ENCODE measurements at regions not wholly inside any gene's neighbourhood (a gene's known extent, or its start where the extent isn't known, plus 50 kb on each side); places are given as distances from the start of the nearest gene placed in this dataset.

DNA sequence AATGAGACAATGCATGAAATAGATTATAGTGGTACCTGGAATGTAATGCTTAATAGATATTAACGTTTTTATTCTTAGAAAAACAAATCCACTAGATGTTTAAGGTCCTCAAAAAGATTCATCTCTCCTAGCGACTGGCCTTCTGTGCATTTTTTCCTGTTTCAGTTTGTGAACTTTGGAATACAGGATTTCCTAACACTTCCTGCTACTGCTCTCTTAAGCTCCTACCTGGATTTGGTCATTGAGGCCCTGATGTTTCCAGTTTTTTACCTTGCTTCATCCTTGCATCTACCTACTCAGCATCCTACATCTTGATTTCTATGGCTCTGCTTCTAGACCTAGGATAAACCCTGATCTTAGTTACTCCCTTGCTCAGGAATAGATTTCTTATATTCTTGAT is 188.4 kb downstream of the ABCC12 start:
- DNase-seq = no peak

DNA sequence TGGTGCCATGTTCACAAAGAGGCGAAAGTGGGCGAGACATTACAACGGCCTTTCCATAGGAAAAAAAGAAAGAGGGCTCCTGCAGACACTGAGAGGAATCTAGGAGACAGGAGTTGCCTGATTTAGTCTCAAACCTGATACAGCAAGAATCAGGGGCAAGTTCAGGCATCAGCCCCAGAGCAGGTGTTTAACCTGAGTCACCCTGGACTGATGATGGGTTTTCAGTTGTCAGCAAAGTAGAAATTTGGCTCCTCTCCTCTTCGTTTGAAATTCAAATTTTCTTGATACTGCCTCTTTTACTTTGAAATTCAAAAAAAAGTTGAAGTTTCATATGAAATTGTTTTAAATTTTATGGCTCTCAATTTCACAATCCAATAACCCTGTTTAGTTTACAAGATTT is 189.5 kb downstream of the ABCC12 start:
- no peak for DNase-seq

DNA sequence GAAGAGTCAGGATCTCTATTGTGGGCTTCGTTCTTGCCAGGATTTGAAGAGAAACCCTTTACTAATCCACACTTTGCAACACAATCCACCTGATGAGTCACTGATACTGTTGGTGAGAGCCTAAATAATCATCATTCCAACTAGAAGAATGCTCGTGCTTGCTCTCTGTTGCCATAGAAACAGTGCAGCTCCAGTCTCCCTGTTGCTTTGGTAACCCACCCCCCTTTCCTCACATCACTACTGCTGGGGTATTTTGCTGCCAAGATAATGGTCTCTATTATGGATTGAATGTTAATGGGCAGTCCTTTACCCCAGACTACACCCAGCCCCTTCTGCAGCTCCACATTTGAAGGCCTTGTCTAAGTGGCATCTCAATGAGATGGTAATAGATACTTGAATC is 190.4 kb downstream of the ABCC12 start:
- DNase-seq = no peak

DNA sequence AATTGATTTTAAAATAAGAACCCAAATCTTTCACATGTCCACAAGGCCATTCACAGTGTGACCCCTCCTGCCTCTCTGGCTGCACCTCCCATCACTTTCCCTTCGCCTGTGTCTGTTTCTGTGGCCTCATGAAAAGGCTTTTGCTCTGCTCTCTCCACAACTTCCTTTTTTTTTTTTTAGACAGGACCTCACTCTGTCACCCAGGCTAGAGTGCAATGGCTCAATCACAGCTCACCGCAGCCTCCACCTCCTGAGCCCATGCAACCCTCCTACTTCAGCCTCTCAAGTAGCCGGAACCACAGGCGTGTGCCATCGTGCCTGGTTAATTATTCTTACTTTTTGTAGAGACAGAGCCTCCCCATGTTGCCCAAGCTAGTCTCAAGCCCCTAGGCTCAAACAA is 197.1 kb downstream of the ABCC12 start:
- DNase-seq = no peak

GRCh38 chr16:47956916-47957315 is 198.9 kb downstream of the ABCC12 start:
- no peak for DNase-seq

DNA sequence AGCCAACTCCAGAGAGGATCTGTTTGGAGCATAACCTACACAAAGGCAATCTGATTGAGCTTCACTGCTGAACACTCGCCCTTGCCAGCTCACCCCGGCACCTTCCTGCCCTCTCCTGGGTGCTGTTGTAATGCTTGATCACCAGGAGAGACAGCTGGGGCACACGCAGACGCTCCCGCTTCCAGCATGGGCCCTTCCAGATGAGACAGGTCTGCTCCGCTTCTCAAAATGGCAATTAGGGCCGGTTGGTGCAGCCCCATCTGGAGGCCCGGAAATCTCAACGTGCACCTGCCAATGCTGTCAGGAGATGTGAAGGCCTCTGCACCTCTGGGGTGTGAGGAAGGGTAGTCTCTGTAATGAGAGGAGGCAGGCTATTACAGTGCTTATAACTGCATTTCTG is 206.1 kb downstream of the ABCC12 start:
- no peak for DNase-seq

DNA sequence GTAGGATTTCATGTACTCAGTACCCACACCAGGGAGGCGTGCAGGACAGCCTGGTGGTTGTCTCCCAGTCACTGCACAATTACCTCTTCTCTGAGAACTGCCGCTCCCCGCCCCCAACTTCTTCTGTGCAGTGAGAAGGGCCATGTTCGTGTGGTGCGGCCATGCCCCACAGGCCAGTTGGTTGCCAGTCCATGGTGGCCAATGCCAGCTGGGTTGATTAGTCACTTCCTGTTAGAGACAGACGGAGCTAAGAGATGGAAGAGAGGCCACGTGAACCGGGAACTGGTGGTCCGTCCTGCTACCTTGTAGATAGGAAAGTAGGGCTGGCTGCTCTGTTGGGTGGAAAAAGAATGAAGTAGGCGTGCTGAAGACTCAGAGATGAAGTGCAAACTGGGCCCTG is 206.5 kb downstream of the ABCC12 start:
- DNase-seq = no peak

- DNase-seq = no peak
Observed at GRCh38 chr16:47947723-47948122, 208.1 kb downstream of the ABCC12 start.

GRCh38 chr16:47946092-47946491 is 209.7 kb downstream of the ABCC12 start:
- DNase-seq = no peak

- no peak for DNase-seq
Observed at GRCh38 chr16:47944589-47944988, 211.2 kb downstream of the ABCC12 start.

GRCh38 chr16:47943235-47943634 is 212.6 kb downstream of the ABCC12 start:
- no peak for DNase-seq

DNA sequence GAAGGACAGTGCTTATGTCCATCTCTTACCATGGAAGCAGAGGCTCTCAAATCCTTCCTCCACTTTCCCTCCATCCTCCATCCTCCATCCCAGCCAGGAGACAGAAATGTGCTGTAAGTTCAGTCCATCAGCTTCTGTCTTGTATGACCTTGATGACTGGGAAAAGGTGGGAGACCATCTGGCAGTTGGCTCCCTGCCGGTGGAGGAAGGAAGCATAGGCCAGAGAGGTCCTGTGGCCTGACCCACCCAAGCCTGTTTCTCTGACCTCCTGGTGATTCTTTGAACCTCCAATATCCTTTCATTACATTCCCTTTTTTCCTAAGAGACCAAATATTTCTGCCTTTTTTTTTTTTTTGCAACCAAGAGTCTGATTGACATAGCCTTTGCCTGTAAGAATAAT is 215.3 kb downstream of the ABCC12 start:
- DNase-seq = no peak

- DNase-seq = no peak
Observed at GRCh38 chr16:47939680-47940079, 216.1 kb downstream of the ABCC12 start.

- no peak for DNase-seq
Observed at GRCh38 chr16:47938272-47938671, 217.5 kb downstream of the ABCC12 start.

DNA sequence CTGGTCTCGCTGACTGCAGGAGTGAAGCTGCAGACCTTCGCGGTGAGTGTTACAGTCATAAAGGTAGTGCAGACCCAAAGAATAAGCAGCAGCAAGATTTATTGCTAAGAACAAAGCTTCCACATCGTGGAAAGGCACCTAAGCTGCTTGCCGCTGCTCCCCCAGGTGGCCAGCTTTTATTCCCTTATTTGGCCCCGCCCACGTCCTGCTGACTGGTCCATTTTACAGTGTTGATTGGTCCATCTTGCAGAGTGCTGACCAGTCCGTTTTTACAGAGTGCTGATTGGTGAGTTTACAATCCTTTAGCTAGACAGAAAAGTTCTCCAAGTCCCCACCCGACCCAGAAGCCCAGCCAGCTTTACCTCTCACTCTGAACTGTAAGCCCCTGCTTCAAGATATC is 227.8 kb downstream of the ABCC12 start:
- DNase-seq = no peak

- no peak for DNase-seq
Observed at GRCh38 chr16:47927330-47927729, 228.5 kb downstream of the ABCC12 start.

DNA sequence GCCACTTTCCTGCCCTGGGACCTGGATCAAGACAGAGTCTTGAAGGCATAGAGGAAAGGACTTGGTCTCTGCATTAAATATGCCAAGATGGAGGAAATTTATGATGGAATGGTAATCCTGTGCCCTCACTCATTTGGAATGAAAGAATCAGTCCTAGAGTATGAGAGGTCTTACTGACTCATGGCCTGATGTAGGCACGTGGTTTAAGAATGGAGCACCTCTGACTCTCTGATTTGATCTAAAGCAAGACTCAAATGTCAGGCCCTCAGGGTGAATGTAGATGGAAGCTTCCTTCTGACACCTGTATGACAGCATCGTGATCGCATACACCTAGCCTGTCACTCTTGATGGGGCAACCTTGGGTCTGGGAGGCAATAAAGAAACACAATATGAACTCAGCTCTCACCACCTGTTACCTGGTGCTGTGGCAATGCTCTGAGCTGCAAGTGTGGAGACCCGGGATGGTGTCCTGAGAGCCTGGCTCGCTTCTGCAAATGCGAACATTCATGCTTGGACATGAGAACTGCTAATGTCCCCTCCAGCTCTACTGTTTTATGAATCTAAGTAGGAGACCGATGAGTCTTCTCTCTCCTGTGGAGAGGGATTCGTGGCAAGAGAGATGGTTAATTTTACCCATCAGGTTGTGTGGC is 229.9 kb downstream of the ABCC12 start:
- no peak for DNase-seq

DNA sequence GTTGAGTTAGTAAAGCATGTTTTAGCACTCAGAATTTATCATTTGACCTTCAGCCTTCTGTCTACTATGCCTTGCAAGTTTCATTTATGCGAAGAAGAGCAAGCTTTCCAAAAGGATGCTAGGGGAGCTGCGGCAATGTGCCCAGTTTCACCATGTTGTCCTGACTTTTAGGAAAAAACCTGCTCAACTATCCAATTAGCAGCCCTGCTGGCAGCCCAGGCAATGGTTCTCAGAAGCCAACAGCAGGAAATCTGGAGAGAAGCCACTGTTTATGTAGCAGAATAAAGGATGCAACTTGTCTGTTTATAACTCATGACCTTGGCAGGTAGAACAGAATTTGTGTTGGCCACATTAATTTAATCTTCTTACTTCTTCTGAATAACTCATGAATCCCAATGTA is 230.8 kb downstream of the ABCC12 start:
- no peak for DNase-seq

DNA sequence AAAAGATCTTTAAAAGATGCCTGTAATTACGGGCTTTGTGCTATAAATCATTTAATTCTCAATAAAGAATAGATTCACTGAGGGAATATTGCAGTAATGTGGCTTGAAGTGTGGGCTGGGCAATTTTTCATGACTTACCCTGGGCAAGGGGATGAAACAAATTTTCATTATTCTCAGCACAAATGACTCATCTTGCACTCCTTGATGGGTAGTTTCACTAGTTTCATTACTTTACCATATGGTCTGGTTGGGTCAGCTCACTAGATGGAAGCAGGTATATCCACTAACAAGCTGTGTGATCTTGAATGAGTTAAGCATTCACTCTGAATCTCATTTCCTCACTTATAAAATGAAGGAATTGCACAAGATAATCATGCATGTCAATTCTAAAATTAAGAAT is 234.3 kb downstream of the ABCC12 start:
- no peak for DNase-seq

- DNase-seq = no peak
Observed at GRCh38 chr16:47920709-47921108, 235.1 kb downstream of the ABCC12 start.

GRCh38 chr16:47917118-47917517 is 238.7 kb downstream of the ABCC12 start:
- DNase-seq = no peak

GRCh38 chr16:47916266-47916665 is 239.5 kb downstream of the ABCC12 start:
- DNase-seq = no peak

- DNase-seq = no peak
Observed at GRCh38 chr16:47907109-47907508, 248.7 kb downstream of the ABCC12 start.

GRCh38 chr16:47905771-47906170 is 250.0 kb downstream of the ABCC12 start:
- DNase-seq = no peak

DNA sequence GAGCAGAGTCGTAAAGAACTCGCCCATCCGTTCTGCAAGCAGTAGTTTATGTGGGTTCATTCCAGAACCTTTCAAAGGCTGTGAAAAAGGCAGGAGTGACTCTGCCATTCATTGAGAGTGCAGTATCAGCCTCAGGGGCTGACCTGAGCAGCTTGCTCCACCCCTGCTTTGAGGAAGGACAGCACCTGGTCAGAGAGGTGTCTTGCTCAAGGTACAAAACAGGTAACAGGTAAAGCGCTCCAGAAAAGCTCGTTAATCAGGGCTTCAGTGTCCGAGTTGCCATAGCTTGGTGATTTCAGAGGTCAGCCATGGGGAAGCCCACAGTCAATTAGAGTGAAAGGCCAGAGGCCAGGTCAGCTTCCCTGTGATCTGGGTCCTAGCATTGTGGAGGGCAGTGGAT is 251.1 kb downstream of the ABCC12 start:
- DNase-seq = no peak

GRCh38 chr16:47903470-47903869 is 252.3 kb downstream of the ABCC12 start:
- DNase-seq = no peak

Data from amniotic stem cell (primary cell).